ENCODE measurements at regions not wholly inside any gene's neighbourhood (a gene's known extent, or its start where the extent isn't known, plus 50 kb on each side); places are given as distances from the start of the nearest gene placed in this dataset.

DNA sequence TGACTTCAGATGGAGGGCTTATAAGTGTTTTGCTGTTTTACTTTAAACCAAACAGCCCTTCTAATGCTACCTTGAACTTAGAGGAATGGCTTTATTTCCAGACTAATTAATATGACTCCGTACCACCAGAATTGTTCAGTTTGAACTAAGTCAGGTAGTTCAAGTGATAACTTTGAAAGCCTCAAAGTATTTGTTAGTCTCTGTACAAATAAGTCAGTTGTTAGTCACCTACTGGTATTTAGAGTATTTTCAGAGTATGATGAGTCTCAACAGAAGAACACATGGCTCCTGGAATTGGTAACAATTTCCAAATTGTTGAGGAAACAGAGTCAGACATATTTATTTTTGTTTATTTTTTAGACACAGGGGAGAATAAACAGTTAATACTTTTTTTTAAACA lies 381.8 kb upstream of the NRXN1 start:
- Histone ChIP-seq H3K4me3 (no peak overlapping the region), H3K27me3 (no peaks in the 10 kb centered on the region), H3K27ac (no peak overlapping the region), H3K4me1 (no peaks in the 10 kb centered on the region), H3K36me3 (no peaks in the 10 kb centered on the region), H3K9me3 (no peaks in the 10 kb centered on the region)
- TF ChIP-seq POLR2AphosphoS5 (IDR thresholded peaks at IDR 0.05) (no peak), POLR2A (IDR thresholded peaks at IDR 0.05) (no peak), EP300 (IDR thresholded peaks at IDR 0.05; ENCODE audit: low read depth) (no peak)
- TF ChIP-seq, protein P1, sequence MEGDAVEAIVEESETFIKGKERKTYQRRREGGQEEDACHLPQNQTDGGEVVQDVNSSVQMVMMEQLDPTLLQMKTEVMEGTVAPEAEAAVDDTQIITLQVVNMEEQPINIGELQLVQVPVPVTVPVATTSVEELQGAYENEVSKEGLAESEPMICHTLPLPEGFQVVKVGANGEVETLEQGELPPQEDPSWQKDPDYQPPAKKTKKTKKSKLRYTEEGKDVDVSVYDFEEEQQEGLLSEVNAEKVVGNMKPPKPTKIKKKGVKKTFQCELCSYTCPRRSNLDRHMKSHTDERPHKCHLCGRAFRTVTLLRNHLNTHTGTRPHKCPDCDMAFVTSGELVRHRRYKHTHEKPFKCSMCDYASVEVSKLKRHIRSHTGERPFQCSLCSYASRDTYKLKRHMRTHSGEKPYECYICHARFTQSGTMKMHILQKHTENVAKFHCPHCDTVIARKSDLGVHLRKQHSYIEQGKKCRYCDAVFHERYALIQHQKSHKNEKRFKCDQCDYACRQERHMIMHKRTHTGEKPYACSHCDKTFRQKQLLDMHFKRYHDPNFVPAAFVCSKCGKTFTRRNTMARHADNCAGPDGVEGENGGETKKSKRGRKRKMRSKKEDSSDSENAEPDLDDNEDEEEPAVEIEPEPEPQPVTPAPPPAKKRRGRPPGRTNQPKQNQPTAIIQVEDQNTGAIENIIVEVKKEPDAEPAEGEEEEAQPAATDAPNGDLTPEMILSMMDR (IDR thresholded peaks at IDR 0.05) = no peak
- 64 to 86% methylated on average over 1 of the region's 1 CpG for WGBS, 2 donors (ENCODE audit: low coverage in 1 of 2)
- in situ Hi-C loops (cut with MboI; ENCODE audit: low pct_ligation_motif_present in 1 of 4, low pct_unique_long_range_greater_than_20kb in 1 of 4, low sequenced_read_pairs in 3 of 4) (no loop called here), intact Hi-C loops (cut with DNase I; ENCODE audit: low total_unique reads) (no loop called here)
- no peak for DNase-seq

DNA sequence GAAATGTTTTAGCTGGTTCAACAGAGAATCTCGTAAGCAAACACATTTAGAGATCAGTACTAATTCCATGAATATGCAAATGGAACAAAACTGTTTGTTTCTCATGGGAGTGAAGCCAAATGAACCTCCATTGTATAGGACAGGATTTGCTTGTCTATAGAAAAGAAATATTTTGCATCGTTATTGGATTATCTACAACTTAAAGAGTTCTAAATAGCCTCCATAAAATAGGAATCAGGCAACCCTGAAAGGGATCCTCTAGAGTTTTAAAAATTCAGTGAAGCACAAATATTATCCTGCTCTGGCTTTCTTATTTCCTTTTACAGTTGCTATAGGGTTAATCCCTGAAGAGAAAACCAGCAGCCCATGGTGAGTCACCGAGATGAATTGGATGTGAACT lies 378.4 kb upstream of the NRXN1 start:
- TF ChIP-seq POLR2AphosphoS5 (IDR thresholded peaks at IDR 0.05) (no peak), EP300 (IDR thresholded peaks at IDR 0.05; ENCODE audit: low read depth) (no peak), POLR2A (IDR thresholded peaks at IDR 0.05) (no peak)
- TF ChIP-seq, protein P1 (IDR thresholded peaks at IDR 0.05) = no peak
- no peak for DNase-seq
- Histone ChIP-seq H3K27me3 (no peaks in the 10 kb centered on the region), H3K27ac (no peak overlapping the region), H3K36me3 (no peaks in the 10 kb centered on the region), H3K9me3 (no peaks in the 10 kb centered on the region), H3K4me3 (no peak overlapping the region), H3K4me1 (no peaks in the 10 kb centered on the region)
- in situ Hi-C loops (cut with MboI; ENCODE audit: low pct_ligation_motif_present in 1 of 4, low pct_unique_long_range_greater_than_20kb in 1 of 4, low sequenced_read_pairs in 3 of 4) (no loop called here), intact Hi-C loops (cut with DNase I; ENCODE audit: low total_unique reads) (no loop called here)
- 43 to 47% methylated on average over 3 of the region's 3 CpGs for WGBS, 2 donors (ENCODE audit: low coverage in 1 of 2)

DNA sequence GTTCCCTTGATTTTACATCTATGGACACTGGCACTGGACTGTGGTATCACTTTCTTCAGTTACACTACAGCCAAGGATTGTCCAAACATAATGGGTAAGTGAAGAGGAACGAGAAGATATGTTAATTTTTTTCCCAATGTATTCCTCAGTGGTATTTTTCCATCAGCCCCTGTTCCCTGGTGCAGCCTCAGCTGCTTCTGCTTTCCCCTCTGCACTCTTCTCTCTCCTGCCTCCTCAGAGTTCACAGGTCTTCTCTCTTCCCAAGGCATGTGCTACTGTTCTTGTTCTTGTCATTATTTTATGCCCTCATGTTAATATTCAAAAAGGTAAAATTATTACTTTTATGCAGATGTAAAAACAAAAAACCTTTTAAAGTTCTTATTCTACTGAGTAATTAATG lies 378.0 kb upstream of the NRXN1 start:
- H3K27ac ChIP-seq = no peak overlapping the region
- H3K27me3 ChIP-seq = no peaks in the 10 kb centered on the region
- intact Hi-C loops (cut with DNase I; ENCODE audit: low total_unique reads) (no loop called here), in situ Hi-C loops (cut with MboI; ENCODE audit: low pct_ligation_motif_present in 1 of 4, low pct_unique_long_range_greater_than_20kb in 1 of 4, low sequenced_read_pairs in 3 of 4) (no loop called here)
- H3K36me3 ChIP-seq = no peaks in the 10 kb centered on the region
- 18 to 40% methylated on average over 1 of the region's 1 CpG for WGBS, 2 donors (ENCODE audit: low coverage in 1 of 2)
- no peaks in the 10 kb centered on the region for H3K9me3 ChIP-seq
- no peak for TF ChIP-seq EP300 (IDR thresholded peaks at IDR 0.05; ENCODE audit: low read depth)
- TF ChIP-seq POLR2A (IDR thresholded peaks at IDR 0.05) = no peak
- TF ChIP-seq, protein P1 (IDR thresholded peaks at IDR 0.05) = no peak
- TF ChIP-seq POLR2AphosphoS5 (IDR thresholded peaks at IDR 0.05) = no peak
- no peaks in the 10 kb centered on the region for H3K4me1 ChIP-seq
- H3K4me3 ChIP-seq = no peak overlapping the region
- no peak for DNase-seq

DNA sequence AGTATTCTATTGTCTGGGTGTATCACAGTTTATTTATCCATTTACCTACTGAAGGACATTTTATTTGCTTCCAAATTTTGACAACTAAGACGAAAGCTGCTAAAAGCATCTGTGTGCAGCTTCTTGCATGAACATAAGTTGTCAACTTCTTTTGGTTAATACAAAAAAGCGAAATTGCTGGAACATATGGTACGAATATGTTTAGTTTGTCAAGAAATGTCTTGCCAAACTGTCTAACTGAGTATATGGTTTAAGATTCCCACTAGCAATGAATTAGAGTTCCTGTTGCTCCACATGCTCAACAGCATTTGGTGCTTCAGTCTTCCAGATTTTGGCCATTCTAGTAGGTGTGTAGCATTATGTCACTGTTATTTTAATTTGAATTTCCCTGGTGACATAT lies 372.3 kb upstream of the NRXN1 start:
- H3K27me3 ChIP-seq = no peaks in the 10 kb centered on the region
- TF ChIP-seq EP300 (IDR thresholded peaks at IDR 0.05; ENCODE audit: low read depth) = no peak
- no peak for TF ChIP-seq POLR2AphosphoS5 (IDR thresholded peaks at IDR 0.05)
- TF ChIP-seq, protein P1 (IDR thresholded peaks at IDR 0.05) = no peak
- TF ChIP-seq POLR2A (IDR thresholded peaks at IDR 0.05) = no peak
- WGBS, 2 donors (ENCODE audit: low coverage in 1 of 2) = 80 to 83% methylated on average over 3 of the region's 3 CpGs

More for the DNA sequence above, 372.3 kb upstream of the NRXN1 start:
- H3K36me3 ChIP-seq = no peaks in the 10 kb centered on the region
- H3K4me1 ChIP-seq = no peaks in the 10 kb centered on the region
- intact Hi-C loops (cut with DNase I; ENCODE audit: low total_unique reads) = no loop called here
- H3K4me3 ChIP-seq = no peak overlapping the region
- no peaks in the 10 kb centered on the region for H3K9me3 ChIP-seq
- H3K27ac ChIP-seq = no peak overlapping the region
- in situ Hi-C loops (cut with MboI; ENCODE audit: low pct_ligation_motif_present in 1 of 4, low pct_unique_long_range_greater_than_20kb in 1 of 4, low sequenced_read_pairs in 3 of 4) = no loop called here
- DNase-seq = no peak

Measured in transverse colon (tissue), 4 donors.